Mucosa of stomach (tissue), 1 donor: ENCODE measurements at regions not wholly inside any gene's neighbourhood (a gene's known extent, or its start where the extent isn't known, plus 50 kb on each side); places are given as distances from the start of the nearest gene placed in this dataset.

Experiments used
- H3K27me3 ChIP-seq: one replicate; pipeline ENCODE4 v1.7.0; 2013; ENCODE audit warnings: mild to moderate bottlenecking, low read length; ENCODE audit not compliant: control insufficient read depth, insufficient read depth
- H3K36me3 ChIP-seq: one replicate; pipeline ENCODE4 v1.7.0; 2013; ENCODE audit warnings: low read length; ENCODE audit not compliant: control insufficient read depth, insufficient read depth
- H3K4me1 ChIP-seq: one replicate; pipeline ENCODE4 v1.7.0; 2013; ENCODE audit warnings: mild to moderate bottlenecking, low read length; ENCODE audit not compliant: control insufficient read depth, insufficient read depth
- H3K4me3 ChIP-seq: one replicate; pipeline ENCODE4 v1.7.0; 2013; ENCODE audit warnings: low read length
- H3K9ac ChIP-seq: one replicate; pipeline ENCODE4 v1.7.0; 2013; ENCODE audit warnings: mild to moderate bottlenecking, low read length, moderate library complexity
- H3K9me3 ChIP-seq: one replicate; pipeline ENCODE4 v1.7.0; 2013; ENCODE audit warnings: mild to moderate bottlenecking, low read length, moderate library complexity; ENCODE audit not compliant: control insufficient read depth
- donor health status: Pancreatic carcinoma.

- Histone ChIP-seq H3K9me3 (no peaks in the 10 kb centered on the region), H3K36me3 (no peaks in the 10 kb centered on the region), H3K27me3 (no peaks in the 10 kb centered on the region), H3K4me3 (no peak overlapping the region), H3K4me1 (peaks cover 21% of the 10 kb centered on the region), H3K9ac (no peak overlapping the region)
These were observed 125.5 kb upstream of the SERBP1 start for GRCh38 chr1:67555461-67556296.

GRCh38 chr1:67556297-67556900 is 126.2 kb upstream of the SERBP1 start:
- no peak overlapping the region for H3K9ac ChIP-seq
- no peaks in the 10 kb centered on the region for H3K36me3 ChIP-seq
- H3K9me3 ChIP-seq = no peaks in the 10 kb centered on the region

GRCh38 chr1:67557696-67558448 is 127.1 kb upstream of the GADD45A start:
- Histone ChIP-seq H3K4me1 (peaks cover 15% of the 10 kb centered on the region), H3K36me3 (no peaks in the 10 kb centered on the region), H3K4me3 (no peak overlapping the region), H3K27me3 (no peaks in the 10 kb centered on the region), H3K9me3 (no peaks in the 10 kb centered on the region), H3K9ac (no peak overlapping the region)

More at GRCh38 chr1:67556297-67556900, 126.2 kb upstream of the SERBP1 start:
- Histone ChIP-seq H3K4me1 (peaks cover 21% of the 10 kb centered on the region), H3K4me3 (no peak overlapping the region), H3K27me3 (no peaks in the 10 kb centered on the region)

- no peak overlapping the region for H3K4me3 ChIP-seq
- peaks cover 14% of the 10 kb centered on the region for H3K4me1 ChIP-seq
- no peaks in the 10 kb centered on the region for H3K9me3 ChIP-seq
- H3K27me3 ChIP-seq = no peaks in the 10 kb centered on the region
- H3K9ac ChIP-seq = no peak overlapping the region
- no peaks in the 10 kb centered on the region for H3K36me3 ChIP-seq
These were observed 126.4 kb upstream of the GADD45A start for GRCh38 chr1:67558449-67559193.

GRCh38 chr1:67559222-67559700 is 125.7 kb upstream of the GADD45A start:
- no peak overlapping the region for H3K9ac ChIP-seq
- H3K4me1 ChIP-seq = peaks cover 14% of the 10 kb centered on the region
- H3K9me3 ChIP-seq = no peaks in the 10 kb centered on the region
- no peaks in the 10 kb centered on the region for H3K27me3 ChIP-seq
- no peaks in the 10 kb centered on the region for H3K36me3 ChIP-seq
- H3K4me3 ChIP-seq = no peak overlapping the region

GRCh38 chr1:67560580-67561255 is 124.3 kb upstream of the GADD45A start:
- Histone ChIP-seq H3K9me3 (no peaks in the 10 kb centered on the region), H3K4me3 (no peak overlapping the region), H3K9ac (no peak overlapping the region), H3K36me3 (no peaks in the 10 kb centered on the region), H3K4me1 (peaks cover 15% of the 10 kb centered on the region), H3K27me3 (no peaks in the 10 kb centered on the region)

- H3K36me3 ChIP-seq = no peaks in the 10 kb centered on the region
- no peaks in the 10 kb centered on the region for H3K27me3 ChIP-seq
- H3K9me3 ChIP-seq = no peaks in the 10 kb centered on the region
- H3K4me3 ChIP-seq = no peak overlapping the region
- peak overlapping the region; percentile 10 for H3K9ac ChIP-seq
- peaks cover 15% of the 10 kb centered on the region for H3K4me1 ChIP-seq
These were observed 123.3 kb upstream of the GADD45A start for GRCh38 chr1:67561704-67562113.

GRCh38 chr1:67563684-67564083 is 121.3 kb upstream of the GADD45A start:
- Histone ChIP-seq H3K27me3 (no peaks in the 10 kb centered on the region), H3K36me3 (no peaks in the 10 kb centered on the region), H3K4me3 (no peak overlapping the region), H3K9ac (no peak overlapping the region), H3K4me1 (peaks cover 15% of the 10 kb centered on the region), H3K9me3 (no peaks in the 10 kb centered on the region)

- Histone ChIP-seq H3K4me1 (peaks cover 15% of the 10 kb centered on the region), H3K9ac (no peak overlapping the region), H3K9me3 (no peaks in the 10 kb centered on the region), H3K27me3 (no peaks in the 10 kb centered on the region), H3K36me3 (no peaks in the 10 kb centered on the region), H3K4me3 (no peak overlapping the region)
These were observed 120.8 kb upstream of the GADD45A start for GRCh38 chr1:67564193-67564592.

- H3K36me3 ChIP-seq = no peaks in the 10 kb centered on the region
- no peak overlapping the region for H3K9ac ChIP-seq
- H3K27me3 ChIP-seq = no peaks in the 10 kb centered on the region
- no peaks in the 10 kb centered on the region for H3K9me3 ChIP-seq
- H3K4me3 ChIP-seq = no peak overlapping the region
- H3K4me1 ChIP-seq = peaks cover 31% of the 10 kb centered on the region
These were observed 118.1 kb upstream of the GADD45A start for GRCh38 chr1:67566803-67567377.
